GM06990 (cell line): ENCODE measurements at regions not wholly inside any gene's neighbourhood (a gene's known extent, or its start where the extent isn't known, plus 50 kb on each side); places are given as distances from the start of the nearest gene placed in this dataset.

Source experiments
- DNase-seq: peaks from one replicate; pipeline ENCODE4 v3.0.0-alpha.2; 2011; ENCODE audit not compliant: insufficient read length; ENCODE audit errors: extremely low read depth
- H3K27me3 ChIP-seq: replicated peaks from 2 replicates; pipeline ENCODE4 v1.6.0; 2011; ENCODE audit warnings: low read length; ENCODE audit not compliant: control insufficient read depth, insufficient read depth
- H3K36me3 ChIP-seq: 2 replicates; pipeline ENCODE4 v1.5.1; 2011; ENCODE audit warnings: low read length; ENCODE audit not compliant: control insufficient read depth, insufficient read depth
- H3K4me3 ChIP-seq: replicated peaks from 2 replicates; pipeline ENCODE4 v1.5.1; 2011; ENCODE audit warnings: low read depth, mild to moderate bottlenecking, control low read depth, low read length
- CTCF ChIP-seq: IDR thresholded peaks from 2 replicates; pipeline ENCODE4 v1.5.1; 2011; ENCODE audit warnings: low read length, control low read depth, mild to moderate bottlenecking, inconsistent platforms; ENCODE audit not compliant: insufficient read depth, poor library complexity, severe bottlenecking

- Histone ChIP-seq H3K4me3 (no peak overlapping the region), H3K36me3 (no peaks in the 10 kb centered on the region), H3K27me3 (no peaks in the 10 kb centered on the region)
- no peak for DNase-seq
- TF ChIP-seq CTCF, result no peak
Observed at GRCh38 chr1:88001460-88001859, 672.8 kb downstream of the LMO4 start.

GRCh38 chr1:88003255-88003654, 674.6 kb downstream of the LMO4 start:
- H3K36me3 ChIP-seq, result no peaks in the 10 kb centered on the region
- no peak overlapping the region for H3K4me3 ChIP-seq
- no peaks in the 10 kb centered on the region for H3K27me3 ChIP-seq
- no peak for DNase-seq
- TF ChIP-seq CTCF, result no peak

DNA sequence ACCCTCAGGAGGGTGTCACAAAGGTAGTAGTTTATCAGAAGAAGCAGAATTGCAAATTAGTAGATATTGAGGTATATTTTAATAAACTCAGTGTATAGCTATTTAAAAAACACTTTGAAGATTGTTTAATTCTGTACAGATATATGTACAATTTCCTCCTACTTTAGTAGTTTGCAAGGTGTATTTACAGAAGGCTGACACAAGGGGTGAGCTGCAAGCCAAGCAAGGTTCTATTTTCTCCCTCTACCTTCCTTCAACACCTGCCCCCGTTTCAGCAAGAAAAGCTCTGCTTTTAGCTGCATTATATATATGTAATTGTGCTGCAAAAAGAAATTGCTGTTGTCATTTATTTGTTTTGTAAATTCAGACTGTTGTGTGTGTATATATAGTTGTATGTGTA, 674.2 kb upstream of the PKN2 start:
- no peak for DNase-seq
- H3K27me3 ChIP-seq, result no peaks in the 10 kb centered on the region
- no peak for TF ChIP-seq CTCF
- H3K4me3 ChIP-seq, result no peak overlapping the region
- H3K36me3 ChIP-seq, result no peaks in the 10 kb centered on the region

GRCh38 chr1:88013485-88013884, 670.6 kb upstream of the PKN2 start:
- Histone ChIP-seq H3K36me3 (no peaks in the 10 kb centered on the region), H3K4me3 (no peak overlapping the region), H3K27me3 (no peaks in the 10 kb centered on the region)
- TF ChIP-seq CTCF, result no peak
- DNase-seq, result no peak

DNA sequence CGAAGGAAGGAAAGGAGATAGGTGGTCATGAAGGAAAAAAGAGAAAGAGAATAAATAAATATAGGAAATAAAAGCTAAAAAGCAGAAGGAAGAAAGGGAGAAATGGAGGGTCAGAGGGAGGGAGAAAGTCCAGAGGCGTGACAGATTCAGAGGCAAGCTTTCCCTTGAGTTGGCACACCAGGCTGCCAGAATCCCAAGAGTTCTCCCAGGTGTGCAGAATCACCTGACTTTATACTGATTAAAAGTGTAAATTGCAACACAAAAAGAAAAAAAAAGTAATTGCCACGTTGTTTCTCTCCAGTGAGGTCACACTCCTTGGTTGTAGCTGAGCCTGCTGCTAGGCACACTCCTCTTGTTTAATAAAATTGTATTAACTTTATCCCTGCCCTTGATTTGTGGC, 669.9 kb upstream of the PKN2 start:
- no peak for TF ChIP-seq CTCF
- Histone ChIP-seq H3K36me3 (no peaks in the 10 kb centered on the region), H3K27me3 (no peaks in the 10 kb centered on the region), H3K4me3 (no peak overlapping the region)
- DNase-seq, result no peak

DNA sequence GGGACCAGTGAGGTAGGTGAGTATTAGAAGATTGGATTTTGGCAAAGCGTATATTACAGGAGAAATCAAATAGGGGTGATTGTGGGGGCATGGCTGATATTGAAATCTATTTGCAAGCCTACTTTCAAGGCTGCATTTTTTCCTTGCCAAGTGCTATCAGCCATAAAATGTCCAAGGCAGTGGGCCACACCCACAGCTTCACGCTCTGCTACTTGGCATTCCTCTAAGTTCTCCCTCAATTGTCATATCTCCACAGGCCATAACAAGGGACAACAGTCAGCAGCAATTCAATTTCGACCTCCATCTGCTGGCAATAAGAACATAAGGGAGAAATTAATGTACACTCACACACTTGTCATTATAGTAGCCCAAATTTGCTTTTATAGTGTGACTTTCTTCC, 667.1 kb upstream of the PKN2 start:
- TF ChIP-seq CTCF, result no peak
- H3K27me3 ChIP-seq, result no peaks in the 10 kb centered on the region
- H3K4me3 ChIP-seq, result no peak overlapping the region
- no peak for DNase-seq
- no peaks in the 10 kb centered on the region for H3K36me3 ChIP-seq
